HK-2 (cell line): ENCODE measurements at regions not wholly inside any gene's neighbourhood (a gene's known extent, or its start where the extent isn't known, plus 50 kb on each side); places are given as distances from the start of the nearest gene placed in this dataset.
"Not testable (repeated sequence)": the region's sequence is repeated elsewhere in the genome, so short reads cannot be mapped to it uniquely, and the experiment has no call there.

Experiments
- DNase-seq: peaks from one replicate; pipeline ENCODE4 v3.0.0-alpha.2; 2018; ENCODE audit not compliant: unreplicated experiment

DNA sequence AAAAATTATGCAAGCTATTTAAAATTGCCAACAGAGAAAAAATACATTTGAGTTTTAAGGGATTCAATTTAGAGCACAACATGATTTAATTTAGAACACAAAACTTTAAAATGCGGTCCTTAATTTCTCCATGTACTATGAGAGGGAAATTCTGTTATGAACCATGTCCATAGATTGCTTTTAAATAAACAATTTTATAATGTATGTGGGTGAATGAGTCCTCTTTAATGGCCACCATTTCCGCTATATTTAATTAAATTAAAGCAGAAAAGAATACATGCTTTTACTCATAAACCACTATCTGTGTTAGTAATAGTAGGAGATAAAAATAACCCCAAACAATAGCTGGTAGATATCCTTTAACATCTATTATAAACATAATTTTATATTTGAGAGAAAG, 914.6 kb downstream of the LTN1 start:
- no peak for DNase-seq

DNA sequence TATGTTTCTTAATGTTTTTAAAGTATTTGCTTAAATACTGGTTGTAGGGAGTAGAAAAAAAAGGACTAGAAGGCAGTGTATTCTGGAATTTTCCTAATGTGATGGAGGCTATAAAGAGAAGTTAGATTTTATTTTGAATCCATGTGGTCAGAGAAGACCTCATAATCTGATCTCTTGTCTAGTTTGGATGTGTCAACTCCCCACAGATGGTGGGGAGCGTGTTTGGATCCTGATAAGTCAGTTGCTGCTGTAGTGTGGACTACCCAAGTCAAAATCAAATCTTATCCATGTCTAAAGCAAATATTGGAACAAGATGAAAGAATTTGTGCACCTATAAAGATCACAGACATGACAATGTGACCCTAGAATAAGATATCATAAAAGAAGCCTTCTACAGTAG, 918.0 kb downstream of the LTN1 start:
- no peak for DNase-seq

DNA sequence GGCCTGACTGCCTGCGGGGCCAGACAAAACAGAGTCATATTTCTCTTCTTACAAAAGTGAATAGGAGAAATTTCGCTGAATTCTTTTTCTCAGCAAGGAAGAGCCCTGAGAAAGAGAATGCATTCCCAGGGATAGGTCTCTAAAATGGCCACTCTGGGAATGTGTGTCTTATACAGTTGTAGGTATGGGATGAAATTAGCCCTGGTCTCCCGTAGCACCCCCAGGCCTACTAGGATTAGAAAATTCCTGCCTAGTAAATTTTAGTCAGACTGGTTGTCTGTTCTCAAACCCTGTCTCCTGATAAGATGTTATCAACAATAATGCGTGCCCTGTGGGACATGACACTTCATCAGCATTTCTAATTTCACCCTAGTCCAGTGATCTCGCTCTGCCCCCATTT, 920.1 kb downstream of the LTN1 start:
- no peak for DNase-seq

DNA sequence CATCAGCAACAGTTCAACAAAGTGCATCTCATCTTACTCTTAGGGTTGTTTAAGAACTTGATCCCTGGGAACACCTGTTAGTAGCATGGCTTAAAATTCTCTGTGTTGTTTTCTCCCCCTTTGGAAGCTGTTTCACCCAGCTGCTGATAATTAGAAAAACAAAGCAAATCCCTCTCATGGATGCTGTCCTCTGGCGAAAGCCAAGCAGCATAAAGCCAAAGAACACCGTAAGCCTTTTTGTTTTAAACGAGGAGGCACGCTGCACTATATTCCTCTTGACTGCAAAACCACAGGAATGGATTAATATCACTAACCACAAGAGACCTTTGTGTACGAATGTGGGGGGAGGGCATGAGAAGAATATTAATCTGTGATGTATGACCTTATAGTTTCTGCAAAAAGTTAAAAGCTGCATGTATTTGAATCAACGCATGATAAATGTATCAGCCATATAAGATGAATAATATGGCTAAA, 923.2 kb downstream of the LTN1 start:
- DNase-seq = no peak

DNA sequence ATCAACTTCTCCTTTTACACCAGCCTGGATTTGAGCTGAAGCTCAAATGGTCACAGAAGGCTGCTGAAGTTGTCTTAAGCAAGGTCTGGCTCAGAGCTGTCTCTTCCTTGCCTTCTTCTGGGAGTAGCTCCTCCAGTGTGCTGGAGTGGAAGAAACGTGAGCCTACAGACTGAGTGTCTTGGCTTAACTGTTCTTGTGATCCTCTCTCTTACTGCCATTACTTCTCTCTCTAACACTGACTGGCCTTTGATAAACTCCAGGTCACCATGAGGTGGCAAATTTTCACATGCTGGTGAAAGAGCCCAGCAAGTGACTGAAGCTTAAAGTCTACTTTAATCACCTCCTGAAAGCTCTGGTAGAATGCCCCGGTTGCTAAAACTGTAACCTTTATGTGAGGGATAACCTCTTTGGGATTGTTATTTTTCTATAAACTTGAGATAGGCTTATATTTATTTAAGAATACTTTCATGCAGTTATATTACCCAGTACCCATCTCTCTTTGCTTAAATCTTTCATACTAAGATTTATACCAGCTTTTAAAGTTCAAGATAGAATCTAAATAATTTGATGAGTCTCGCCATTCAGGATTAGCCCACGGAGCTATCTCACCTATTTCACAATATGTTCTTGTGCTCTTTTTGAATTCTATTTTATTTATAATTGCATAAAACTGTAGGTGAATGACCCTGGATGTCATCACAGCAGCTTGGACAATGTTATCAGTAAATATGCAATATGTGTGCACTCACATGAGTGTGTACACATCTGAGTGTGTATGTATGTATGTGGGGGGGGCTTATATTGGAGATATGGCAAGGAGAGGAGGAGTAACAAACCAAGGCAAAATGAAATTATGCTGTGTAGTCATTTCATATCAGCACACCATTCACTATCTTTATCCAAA, 924.0 kb downstream of the LTN1 start:
- no peak for DNase-seq

DNA sequence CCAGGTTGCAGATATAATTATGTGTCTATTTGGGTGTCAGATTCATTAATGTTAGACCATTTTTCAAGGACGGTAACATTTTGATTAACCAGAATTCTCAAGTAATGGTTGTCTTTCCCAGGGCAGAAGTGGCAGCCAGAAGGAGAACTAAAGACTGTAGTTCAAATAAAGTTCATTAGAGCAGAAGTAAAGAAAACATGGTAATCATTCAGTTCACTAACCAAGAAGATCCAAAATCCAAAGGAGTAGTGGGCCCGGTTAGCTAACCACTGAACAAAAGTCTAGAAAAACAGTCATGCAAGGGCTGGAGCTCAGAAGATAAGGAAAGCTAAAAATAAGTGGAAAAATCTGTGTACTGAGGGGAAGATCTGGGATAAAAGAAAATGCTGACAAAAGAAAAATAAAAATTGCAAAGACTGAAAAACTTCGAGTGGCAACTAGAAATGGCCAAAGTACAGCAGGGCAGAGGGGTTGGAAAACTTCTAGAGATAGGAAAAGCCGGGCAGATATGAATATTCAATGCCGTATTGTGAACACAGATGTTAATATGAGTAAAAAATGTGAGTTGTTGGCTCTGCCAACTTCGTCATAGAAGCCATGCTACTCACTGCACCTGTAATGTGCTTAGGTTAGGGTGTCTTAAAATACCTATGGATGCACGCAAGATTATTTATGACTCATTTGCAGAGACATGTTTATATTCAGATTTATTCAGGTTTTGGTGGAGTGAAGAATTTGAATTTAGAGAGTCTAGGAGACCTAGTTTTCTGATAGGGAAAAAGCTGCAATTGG, 925.9 kb downstream of the LTN1 start:
- DNase-seq = no peak

DNA sequence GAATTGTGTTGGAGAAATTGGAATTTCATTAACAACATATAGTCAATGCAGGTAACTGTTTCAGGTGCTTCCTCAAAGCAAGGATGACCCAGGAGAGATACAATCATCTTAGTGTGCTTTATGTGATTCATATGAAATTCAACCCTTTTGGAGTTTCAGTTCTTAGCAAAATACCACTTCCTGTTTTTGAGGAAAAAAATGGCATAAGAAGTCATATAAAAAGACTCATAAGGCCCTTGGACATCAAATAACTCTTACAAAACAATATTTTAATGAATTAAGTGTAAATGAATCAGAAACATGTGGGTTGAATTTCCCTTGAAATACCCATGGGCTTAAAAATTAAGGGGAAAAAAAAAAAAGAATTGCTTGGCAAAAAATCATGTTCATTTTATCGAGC, 926.6 kb downstream of the LTN1 start:
- no peak for DNase-seq

DNA sequence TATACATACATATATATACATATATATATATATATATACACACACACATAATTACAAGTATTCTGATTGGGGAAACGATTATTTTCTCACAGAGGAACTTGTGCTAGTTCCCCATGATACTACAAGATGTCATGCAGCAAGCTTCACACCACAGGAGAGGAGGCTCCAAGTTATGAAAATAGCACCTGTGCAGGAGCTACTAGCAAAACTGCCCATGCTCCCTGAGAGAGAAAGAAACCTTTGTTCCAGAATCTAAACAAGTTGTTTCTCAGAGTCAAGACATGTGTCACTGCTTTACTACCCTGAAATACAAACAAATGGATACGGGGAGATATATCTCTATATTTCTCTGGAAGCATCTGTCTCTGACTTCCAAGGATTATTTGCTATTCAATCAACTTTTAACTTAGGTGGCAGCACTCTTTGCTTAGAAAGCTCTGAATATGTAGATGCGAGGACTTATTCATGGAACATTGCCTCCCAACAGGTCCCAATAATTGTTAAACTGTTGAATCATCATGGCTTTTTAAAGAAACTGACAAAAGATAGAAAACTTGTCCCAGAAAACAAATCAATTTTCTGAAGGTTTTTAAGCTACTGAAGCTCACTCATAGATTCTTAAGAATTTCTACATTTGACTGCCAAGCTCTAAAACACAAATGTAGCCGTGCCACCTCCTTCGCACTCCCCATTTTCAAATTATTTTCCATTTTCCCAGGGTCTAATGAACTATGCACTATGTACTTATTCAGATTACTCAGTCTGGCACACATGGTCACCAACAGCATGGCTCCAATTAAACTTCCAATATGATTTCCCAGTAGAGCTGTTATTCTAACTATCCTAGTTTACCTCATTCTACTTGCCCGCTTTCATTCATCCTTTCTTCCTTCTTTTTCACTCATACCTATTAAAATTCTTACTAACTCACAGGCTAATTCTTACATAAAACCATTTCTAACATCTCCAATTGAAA, 929.1 kb downstream of the LTN1 start:
- DNase-seq = no peak

DNA sequence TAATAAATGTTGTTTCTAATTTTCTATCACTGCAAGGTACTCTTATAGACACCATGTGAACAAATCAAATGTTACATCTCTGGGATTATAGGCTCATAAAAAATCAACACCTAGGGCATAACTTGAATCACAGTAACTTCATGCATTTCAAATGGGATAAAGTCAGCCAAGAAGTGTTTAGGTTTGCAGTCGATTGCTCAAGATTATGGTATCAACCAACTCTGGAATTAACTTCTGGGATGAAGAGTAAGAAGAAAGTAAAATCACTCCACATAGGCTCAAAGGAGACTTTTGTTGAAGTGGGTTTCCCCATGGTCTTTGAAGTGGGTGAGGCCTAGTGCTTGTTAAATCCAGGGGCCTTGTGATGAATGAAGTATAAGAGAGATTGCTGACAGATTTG, 939.7 kb downstream of the LTN1 start:
- DNase-seq = not testable (repeated sequence)

DNA sequence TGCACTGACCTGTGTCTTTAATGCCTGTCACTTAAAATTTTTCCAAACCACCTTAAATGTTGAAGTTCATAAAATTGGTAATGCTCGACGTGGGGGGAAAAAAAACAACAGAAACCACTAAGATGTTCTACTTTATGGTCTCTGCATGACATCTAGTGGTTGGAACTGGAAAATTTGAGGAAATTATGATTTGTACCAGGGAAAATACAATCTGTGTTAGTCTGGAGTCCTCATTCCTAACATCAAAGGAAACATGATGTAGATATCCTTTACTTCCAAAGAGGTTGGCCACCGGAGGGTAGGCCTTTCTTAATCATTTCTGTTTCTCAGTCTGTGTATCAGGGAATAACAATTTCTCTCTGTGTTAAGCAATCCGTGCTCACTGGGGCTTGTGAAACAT, 941.0 kb downstream of the LTN1 start:
- not testable (repeated sequence) for DNase-seq

DNA sequence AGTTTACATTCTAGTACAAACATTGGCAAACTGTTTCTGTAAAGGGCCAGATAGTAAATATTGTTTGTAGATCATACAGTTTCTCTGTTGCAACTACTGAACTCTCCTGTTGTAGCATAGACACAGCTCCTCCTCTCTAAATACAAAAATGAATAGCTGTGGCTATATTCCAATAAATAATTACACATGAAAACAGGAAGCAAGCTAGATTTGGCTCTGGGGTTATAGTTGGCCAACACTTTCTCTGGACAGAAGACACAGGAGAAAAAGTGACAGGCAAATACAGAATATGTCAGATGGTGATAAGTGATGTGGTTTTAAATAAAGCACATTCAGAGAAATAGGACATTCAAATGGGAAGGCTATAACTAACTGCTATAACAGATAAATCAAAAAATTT, 957.0 kb downstream of the LTN1 start:
- DNase-seq = not testable (repeated sequence)

DNA sequence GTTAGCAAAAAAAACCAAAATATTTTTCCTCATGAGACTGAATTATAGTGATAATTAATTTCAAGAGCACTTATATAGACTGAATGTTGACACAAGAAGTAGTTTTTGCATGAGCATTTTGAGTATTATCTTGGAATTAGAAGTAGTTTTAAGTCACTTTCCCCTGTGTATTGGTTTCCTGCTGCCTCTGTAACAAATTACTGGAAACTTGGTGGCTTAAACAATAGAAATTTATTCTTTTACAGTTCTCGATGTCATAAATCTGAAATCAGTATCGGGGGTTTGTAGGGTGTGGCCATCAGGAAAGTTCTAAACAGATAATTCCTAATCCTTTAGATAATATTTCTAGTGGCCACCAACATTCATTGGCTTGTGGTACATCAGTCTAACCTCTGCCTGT, 957.8 kb downstream of the LTN1 start:
- not testable (repeated sequence) for DNase-seq

DNA sequence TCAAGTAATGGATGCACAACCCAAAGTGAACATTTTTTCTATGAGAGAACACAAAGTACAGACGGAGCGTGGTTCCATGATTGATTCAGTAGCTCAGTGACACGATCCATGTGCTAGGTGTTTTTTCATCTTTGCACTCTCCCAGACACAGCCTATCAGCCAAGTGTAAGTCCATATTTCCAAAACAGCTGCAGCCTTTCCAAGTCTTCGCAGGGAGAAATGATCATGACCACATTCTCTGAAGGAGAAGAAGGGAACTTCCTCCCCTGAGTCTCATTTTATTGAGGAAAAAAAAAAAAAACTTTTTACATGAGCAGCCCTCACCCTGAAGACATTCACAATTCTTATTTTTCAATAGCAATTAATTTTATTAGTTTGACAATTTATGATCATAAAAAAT, 958.3 kb downstream of the LTN1 start:
- not testable (repeated sequence) for DNase-seq

DNA sequence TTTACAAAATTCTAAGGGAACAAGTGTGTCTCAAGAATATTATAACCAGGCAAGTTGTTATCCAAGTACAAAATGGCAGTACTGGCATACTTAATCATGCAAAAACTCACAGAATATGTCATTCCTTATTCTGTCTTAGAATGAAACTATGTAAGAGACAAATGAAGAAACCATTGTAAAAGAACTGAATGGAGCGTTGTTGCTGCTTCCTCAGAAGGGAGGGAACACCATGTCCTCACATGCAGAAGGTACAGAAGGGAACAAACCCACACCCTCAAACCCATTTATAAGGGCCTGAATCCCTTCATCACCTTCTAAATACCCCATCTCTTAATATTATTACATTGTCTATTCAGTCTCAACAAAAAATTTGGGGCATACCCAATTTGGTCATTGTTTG, 960.0 kb downstream of the LTN1 start:
- DNase-seq = not testable (repeated sequence)

DNA sequence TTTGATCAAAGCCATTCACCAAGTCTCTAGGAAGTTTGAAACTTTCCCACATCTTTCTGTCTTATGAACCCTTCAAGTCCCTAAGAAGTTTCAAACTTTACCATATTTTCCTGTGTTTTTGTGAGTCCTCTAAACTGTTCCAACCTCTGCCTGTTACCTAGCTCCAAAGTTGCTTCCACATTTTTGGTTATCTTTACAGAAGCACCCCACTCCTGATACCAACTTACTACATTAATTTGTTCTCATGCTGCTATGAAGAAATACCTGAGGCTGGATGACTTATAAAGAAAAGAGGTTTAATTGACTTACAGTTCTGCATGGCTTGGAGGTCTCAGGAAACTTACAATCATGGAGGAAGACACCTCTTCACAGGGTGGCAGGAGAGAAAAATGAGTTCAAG, 961.6 kb downstream of the LTN1 start:
- DNase-seq = not testable (repeated sequence)

DNA sequence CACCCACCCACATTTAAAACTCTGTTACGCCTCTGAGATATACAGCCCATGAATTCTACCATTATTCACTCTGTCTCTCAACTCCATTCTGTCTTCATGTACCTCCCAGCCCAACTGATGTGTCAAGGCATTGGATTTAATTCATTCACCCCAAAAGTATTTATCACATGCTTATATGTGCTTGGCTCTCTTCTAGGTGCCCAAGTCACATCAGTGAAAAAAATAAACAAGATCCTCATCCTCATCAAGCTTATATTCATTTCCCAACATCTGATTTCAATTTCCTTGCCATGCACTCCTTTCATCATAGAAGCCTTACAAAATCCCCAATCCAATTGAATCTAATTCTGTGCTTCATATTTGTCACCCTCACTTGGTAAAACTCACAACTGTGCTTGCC, 967.6 kb downstream of the LTN1 start:
- DNase-seq = no peak

DNA sequence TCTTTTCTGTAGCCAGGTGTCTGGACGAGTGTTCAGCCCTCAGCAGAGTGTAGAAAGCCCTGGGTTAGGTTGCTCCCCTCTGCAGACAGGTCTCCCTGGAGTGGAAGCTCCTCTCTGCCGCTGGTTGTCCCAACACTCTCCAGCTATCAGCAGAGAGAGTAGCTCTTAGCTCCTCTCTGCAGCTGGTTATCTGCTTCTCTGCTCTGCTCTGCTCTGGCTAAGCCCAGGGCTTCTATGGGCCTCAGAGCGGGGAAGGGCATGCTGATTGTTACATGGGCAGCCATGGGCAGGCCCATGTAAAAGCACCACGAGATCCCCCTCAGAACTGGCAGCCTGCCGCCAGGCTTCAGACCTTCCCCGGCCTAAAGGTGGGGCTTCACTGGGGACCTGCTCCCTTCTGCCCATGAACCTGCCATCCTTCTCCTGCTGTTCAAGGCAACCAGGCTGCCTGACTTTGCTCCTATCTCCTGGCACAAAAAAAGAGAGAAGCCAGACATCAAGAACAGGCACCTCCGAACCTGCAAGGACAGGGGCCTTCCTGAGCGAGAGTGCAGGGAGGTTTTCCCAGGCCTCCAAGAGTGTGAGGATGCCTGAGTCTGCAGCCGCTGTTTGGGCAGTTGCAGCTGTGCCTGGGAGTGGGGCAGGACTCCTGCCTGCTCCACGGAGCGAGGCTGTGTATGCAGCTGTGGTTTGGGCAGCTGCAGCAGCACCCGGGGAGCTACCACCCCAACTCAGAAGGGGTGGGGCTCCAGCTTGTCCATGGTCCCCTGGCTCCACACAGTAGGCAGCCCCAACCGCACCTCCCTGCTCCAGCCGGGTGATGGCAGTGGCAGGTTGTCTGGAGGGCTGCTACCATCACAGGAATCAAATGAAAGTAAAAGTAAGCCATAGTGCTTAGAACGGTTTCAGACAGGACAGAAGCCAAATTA, 973.7 kb downstream of the LTN1 start:
- DNase-seq = no peak

DNA sequence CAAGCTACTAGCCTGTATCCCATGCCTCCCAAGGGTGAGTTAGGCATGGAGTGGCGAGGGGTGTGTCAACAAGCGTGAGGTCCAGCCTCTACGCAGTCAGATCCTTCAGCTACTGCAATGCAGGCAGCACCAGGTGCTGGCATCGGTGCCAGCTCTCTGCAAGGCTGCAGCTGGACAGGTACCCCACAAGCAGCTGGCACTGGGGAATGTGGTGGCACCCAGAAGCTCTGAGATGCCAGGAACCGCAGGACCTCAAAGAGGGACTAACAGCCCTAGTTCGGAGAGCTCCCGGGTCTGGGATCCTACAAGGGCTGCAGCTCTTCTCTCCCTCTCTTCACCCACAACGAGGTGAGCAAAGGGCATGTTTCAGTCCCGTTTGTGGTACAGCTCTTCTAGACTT, 974.5 kb downstream of the LTN1 start:
- DNase-seq = no peak

DNA sequence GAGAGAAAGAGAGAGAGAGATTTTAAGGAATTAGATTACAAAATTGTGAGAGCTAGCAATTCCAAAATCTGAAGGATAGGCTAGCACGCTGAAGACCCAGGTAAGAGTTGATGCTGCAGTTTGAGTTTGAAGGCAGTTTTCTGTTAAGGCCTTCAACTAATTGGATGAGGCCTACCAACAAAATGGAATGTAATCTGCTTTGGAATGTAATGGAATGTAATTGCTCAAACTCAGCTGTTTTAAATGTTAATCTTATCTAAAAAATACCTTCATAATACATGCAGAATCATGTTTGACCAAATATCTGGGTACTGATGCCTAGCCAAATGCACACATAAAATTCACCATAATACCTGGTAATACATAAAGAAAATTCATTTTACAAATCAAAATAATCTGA, 976.1 kb downstream of the LTN1 start:
- DNase-seq = no peak

DNA sequence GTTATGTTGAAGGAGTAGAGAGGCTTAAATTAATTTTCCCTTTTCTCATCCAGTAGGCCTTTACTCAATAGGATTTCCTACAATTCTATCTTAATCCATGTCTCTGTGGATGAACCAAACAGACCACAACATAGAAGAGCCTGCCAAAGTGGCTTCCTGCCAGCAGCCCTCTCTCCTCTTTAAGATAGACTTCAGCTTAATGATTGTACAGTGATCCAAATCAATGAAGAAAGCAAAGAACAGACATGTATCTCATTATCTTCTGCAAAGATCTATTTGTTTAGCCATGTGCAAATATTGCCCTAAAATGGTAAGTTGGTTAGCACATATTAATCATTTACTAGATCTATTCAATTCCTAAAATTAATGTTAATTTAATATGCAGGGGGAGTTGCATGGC, 979.6 kb downstream of the LTN1 start:
- DNase-seq = not testable (repeated sequence)

DNA sequence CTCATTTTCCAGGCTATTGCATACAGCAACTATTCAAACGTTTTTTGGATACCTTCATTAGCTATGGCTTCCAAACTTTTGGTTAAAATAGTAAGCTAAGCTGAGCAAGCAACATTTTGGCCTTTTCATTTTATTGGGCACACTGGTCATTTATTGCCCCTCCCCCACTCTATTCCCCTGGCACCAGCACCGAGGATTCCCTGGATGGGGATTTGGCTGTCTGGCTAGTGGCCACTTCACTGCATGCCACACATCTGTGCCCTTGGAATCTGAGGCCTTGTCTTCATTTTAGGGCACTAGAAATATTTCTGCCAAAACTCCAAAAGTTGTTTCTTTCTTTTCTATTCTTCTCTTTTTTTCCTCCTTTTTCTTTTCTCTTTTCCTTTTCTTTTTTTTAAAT, 980.7 kb downstream of the LTN1 start:
- not testable (repeated sequence) for DNase-seq
